Progenitor cell of endocrine pancreas (in vitro differentiated cells): ENCODE measurements at regions not wholly inside any gene's neighbourhood (a gene's known extent, or its start where the extent isn't known, plus 50 kb on each side); places are given as distances from the start of the nearest gene placed in this dataset.

Experiments
- DNase-seq: peaks from one replicate; pipeline ENCODE4 v3.0.0; 2021; ENCODE audit warnings: low spot score; ENCODE audit not compliant: unreplicated experiment
- H3K27ac Mint-ChIP-seq: 2 replicates; pipeline ENCODE4 v1.8.0; 2021; ENCODE audit warnings: mild to moderate bottlenecking, moderate library complexity, mixed read lengths
- H3K27me3 Mint-ChIP-seq: 2 replicates; pipeline ENCODE4 v1.8.0; 2021; ENCODE audit warnings: mixed read lengths
- H3K36me3 Mint-ChIP-seq: 2 replicates; pipeline ENCODE4 v1.8.0; 2022; ENCODE audit warnings: mixed read lengths; ENCODE audit not compliant: insufficient read depth
- H3K4me1 Mint-ChIP-seq: 2 replicates; pipeline ENCODE4 v1.8.0; 2021; ENCODE audit warnings: low read depth, mixed read lengths
- H3K4me3 Mint-ChIP-seq: 2 replicates; pipeline ENCODE4 v1.8.0; 2021; ENCODE audit warnings: low read depth, mild to moderate bottlenecking, moderate library complexity, mixed read lengths
- H3K9me3 Mint-ChIP-seq: 2 replicates; pipeline ENCODE4 v1.8.0; 2021; ENCODE audit warnings: low read depth, mixed read lengths
- CTCF ChIP-seq: fragments of 200-600 bp; sonication (generic); IDR thresholded peaks from one replicate; pipeline ENCODE4 v1.5.0; 2021; ENCODE audit warnings: antibody characterized with exemption, mild to moderate bottlenecking; ENCODE audit not compliant: unreplicated experiment

DNA sequence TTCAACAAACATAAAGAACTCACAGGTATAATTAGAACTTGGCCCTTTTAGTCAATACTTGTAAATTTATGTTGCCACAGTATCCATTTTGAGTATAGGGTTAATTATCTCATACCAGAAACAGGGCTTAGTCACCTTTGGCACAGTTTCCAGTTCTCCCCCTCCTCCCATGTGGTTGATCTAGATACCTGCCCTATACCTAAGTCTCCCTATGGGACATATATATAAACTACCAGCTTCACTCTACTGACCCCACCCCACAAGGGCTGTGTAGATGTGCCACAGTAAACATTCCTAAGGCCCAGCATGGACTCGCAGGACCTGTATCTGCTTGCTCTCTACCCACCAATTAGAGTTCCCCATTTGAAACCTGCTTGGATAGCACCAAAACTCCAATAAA is 371.7 kb upstream of the RND3 start:
- H3K27ac Mint-ChIP-seq = no peak overlapping the region

DNA sequence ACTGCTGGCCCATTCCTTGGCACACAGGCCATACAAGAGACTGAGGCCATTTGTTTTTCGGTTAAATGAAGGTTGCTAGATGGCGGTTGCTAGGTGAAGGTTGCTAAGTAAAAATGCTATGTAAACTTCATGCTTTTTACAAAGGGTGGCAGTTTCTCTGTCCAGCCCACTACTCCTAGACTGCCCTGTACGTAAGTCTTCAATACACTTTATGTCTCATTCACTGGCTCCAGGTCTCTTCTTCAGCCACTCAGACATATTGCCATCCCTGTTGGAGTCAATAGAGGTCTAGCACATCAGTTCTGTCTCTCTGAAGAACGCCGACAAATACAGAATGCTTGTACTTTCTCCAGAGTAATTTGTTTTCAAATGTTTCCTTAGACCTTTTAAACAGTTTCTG is 370.9 kb upstream of the RND3 start:
- peaks cover 24% of the 10 kb centered on the region for H3K4me1 Mint-ChIP-seq
- H3K9me3 Mint-ChIP-seq = peaks cover 3% of the 10 kb centered on the region
- H3K4me3 Mint-ChIP-seq = no peak overlapping the region
- H3K27me3 Mint-ChIP-seq = no peaks in the 10 kb centered on the region
- TF ChIP-seq CTCF = no peak
- no peak for DNase-seq
- no peak overlapping the region for H3K27ac Mint-ChIP-seq
- H3K36me3 Mint-ChIP-seq = no peaks in the 10 kb centered on the region

More for the DNA sequence above, 371.7 kb upstream of the RND3 start:
- Mint-ChIP-seq H3K36me3 (no peaks in the 10 kb centered on the region), H3K4me1 (peaks cover 18% of the 10 kb centered on the region), H3K27me3 (no peaks in the 10 kb centered on the region), H3K9me3 (peaks cover 4% of the 10 kb centered on the region), H3K4me3 (no peak overlapping the region)
- no peak for DNase-seq
- TF ChIP-seq CTCF = no peak

GRCh38 chr2:150856596-150857281 is 369.3 kb upstream of the RND3 start:
- H3K4me3 Mint-ChIP-seq = no peak overlapping the region
- no peaks in the 10 kb centered on the region for H3K27me3 Mint-ChIP-seq
- no peaks in the 10 kb centered on the region for H3K36me3 Mint-ChIP-seq
- no peak for DNase-seq
- H3K9me3 Mint-ChIP-seq = no peaks in the 10 kb centered on the region
- H3K4me1 Mint-ChIP-seq = peaks cover 27% of the 10 kb centered on the region
- no peak overlapping the region for H3K27ac Mint-ChIP-seq
- TF ChIP-seq CTCF = no peak

DNA sequence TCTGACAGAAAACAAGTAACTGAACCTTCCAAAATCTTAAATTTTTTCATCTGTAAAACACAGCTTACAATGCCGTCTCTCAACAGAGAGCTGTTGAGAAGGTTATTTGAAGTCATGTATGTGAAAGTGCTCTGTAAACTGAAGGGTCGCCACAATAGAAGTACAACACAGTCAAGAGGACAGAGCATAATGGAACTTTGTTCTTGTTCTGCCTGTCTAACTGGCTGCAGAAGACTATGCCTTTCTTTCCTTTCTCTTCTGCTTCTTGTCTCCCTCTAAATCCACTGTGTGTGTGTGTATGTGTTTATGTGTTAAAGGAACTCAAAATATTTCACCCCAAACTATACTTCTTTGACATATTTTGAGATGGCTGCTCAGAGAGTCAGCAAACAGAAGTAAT is 365.8 kb upstream of the RND3 start:
- Mint-ChIP-seq H3K27me3 (no peaks in the 10 kb centered on the region), H3K4me3 (no peak overlapping the region), H3K27ac (no peak overlapping the region), H3K4me1 (peaks cover 22% of the 10 kb centered on the region), H3K9me3 (no peaks in the 10 kb centered on the region), H3K36me3 (peaks cover 2% of the 10 kb centered on the region)
- TF ChIP-seq CTCF = no peak
- no peak for DNase-seq

DNA sequence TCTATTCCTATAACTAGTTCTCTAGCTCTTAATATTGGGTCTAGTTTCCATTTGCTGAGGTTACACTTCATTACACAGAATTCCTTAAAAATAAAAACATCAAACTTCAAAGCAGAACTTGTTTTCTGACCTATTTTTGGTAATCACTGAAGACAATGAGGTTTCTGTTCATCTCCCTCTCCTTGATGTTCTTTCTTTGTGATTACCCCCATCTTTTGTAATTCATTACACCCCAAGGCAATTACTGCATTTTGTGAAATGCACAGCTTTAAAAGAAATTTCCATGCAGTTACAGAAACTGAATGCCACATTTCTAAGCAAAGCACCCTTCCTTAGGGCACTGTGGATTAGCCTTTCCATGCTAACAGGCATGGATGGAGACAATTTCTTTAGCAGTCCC is 363.2 kb upstream of the RND3 start:
- Mint-ChIP-seq H3K4me3 (no peak overlapping the region), H3K27me3 (no peaks in the 10 kb centered on the region), H3K36me3 (peaks cover 2% of the 10 kb centered on the region), H3K27ac (no peak overlapping the region), H3K4me1 (peaks cover 29% of the 10 kb centered on the region), H3K9me3 (no peaks in the 10 kb centered on the region)
- TF ChIP-seq CTCF = no peak
- DNase-seq = no peak
